T-helper 17 cell (primary cell): ENCODE measurements at regions not wholly inside any gene's neighbourhood (a gene's known extent, or its start where the extent isn't known, plus 50 kb on each side); places are given as distances from the start of the nearest gene placed in this dataset.
"Not testable (repeated sequence)": the region's sequence is repeated elsewhere in the genome, so short reads cannot be mapped to it uniquely, and the experiment has no call there.

Source experiments
- ATAC-seq: fragments of 150-1000 bp; cut with Tn5 transposase; 2 replicates; pipeline ENCODE4 v1.10.0; 2021; ENCODE audit warnings: mild to moderate bottlenecking, moderate library complexity
- DNase-seq, 3 donors: peaks; one replicate each; pipeline versions ENCODE4 v3.0.0 to v3.0.0-alpha.2; 2020 to 2021
- H3K9me3 ChIP-seq: one replicate; pipeline ENCODE4 v1.7.0; 2013; ENCODE audit warnings: low read length, mild to moderate bottlenecking; ENCODE audit not compliant: control insufficient read depth, poor library complexity, severe bottlenecking
- H3K27ac Mint-ChIP-seq: one replicate; pipeline ENCODE4 v1.8.0; 2022; ENCODE audit warnings: mild to moderate bottlenecking, moderate library complexity, mixed read lengths
- H3K27me3 Mint-ChIP-seq: one replicate; pipeline ENCODE4 v1.8.0; 2022; ENCODE audit warnings: mixed read lengths
- H3K36me3 Mint-ChIP-seq: one replicate; pipeline ENCODE4 v1.8.0; 2022; ENCODE audit warnings: low read depth, mixed read lengths
- H3K4me1 Mint-ChIP-seq: one replicate; pipeline ENCODE4 v1.8.0; 2022; ENCODE audit warnings: mild to moderate bottlenecking, mixed read lengths
- H3K4me3 Mint-ChIP-seq: one replicate; pipeline ENCODE4 v1.8.0; 2022; ENCODE audit warnings: mild to moderate bottlenecking, moderate library complexity, mixed read lengths

DNA sequence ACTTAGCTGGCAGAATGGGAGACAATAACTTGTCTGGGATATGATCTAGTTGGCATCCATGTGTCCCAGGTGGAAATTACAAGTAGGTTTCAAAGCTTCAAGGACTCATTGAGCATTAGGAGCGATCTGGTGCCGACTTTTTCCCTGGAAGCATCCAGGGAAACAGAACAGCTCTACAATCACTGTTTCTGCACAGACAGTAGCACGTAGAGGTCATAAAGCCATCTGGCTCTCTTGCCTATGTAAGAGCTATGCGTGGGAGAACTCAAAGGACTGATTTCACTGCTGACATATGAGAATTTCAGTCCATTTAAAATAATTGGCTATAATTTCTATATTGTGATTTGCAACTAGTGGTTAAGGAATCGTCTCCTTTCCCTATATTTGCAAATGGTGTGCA, 791.7 kb downstream of the REEP3 start:
- Mint-ChIP-seq H3K4me3 (no peak overlapping the region), H3K4me1 (no peaks in the 10 kb centered on the region), H3K27me3 (no peaks in the 10 kb centered on the region), H3K36me3 (no peaks in the 10 kb centered on the region), H3K27ac (no peak overlapping the region)
- H3K9me3 ChIP-seq = no peaks in the 10 kb centered on the region
- ATAC-seq (no peak), DNase-seq (no peak)

GRCh38 chr10:64313967-64314366, 792.8 kb downstream of the REEP3 start:
- DNase-seq (no peak), ATAC-seq (no peak)
- no peaks in the 10 kb centered on the region for H3K4me1 Mint-ChIP-seq

GRCh38 chr10:64316416-64316815, 795.2 kb downstream of the REEP3 start:
- Mint-ChIP-seq H3K36me3 (no peaks in the 10 kb centered on the region), H3K4me3 (no peak overlapping the region), H3K27ac (no peak overlapping the region), H3K27me3 (no peaks in the 10 kb centered on the region), H3K4me1 (no peaks in the 10 kb centered on the region)
- no peak for ATAC-seq
- no peak for DNase-seq
- H3K9me3 ChIP-seq = no peaks in the 10 kb centered on the region

More at GRCh38 chr10:64313967-64314366, 792.8 kb downstream of the REEP3 start:
- Mint-ChIP-seq H3K27me3 (no peaks in the 10 kb centered on the region), H3K4me3 (no peak overlapping the region), H3K36me3 (no peaks in the 10 kb centered on the region), H3K27ac (no peak overlapping the region)
- no peaks in the 10 kb centered on the region for H3K9me3 ChIP-seq

- no peaks in the 10 kb centered on the region for H3K36me3 Mint-ChIP-seq
- no peak for DNase-seq
- no peaks in the 10 kb centered on the region for H3K9me3 ChIP-seq
- no peak overlapping the region for H3K4me3 Mint-ChIP-seq
- no peak overlapping the region for H3K27ac Mint-ChIP-seq
- no peaks in the 10 kb centered on the region for H3K27me3 Mint-ChIP-seq
- no peaks in the 10 kb centered on the region for H3K4me1 Mint-ChIP-seq
- ATAC-seq = no peak
Measured at GRCh38 chr10:64316833-64317232, 795.6 kb downstream of the REEP3 start.

DNA sequence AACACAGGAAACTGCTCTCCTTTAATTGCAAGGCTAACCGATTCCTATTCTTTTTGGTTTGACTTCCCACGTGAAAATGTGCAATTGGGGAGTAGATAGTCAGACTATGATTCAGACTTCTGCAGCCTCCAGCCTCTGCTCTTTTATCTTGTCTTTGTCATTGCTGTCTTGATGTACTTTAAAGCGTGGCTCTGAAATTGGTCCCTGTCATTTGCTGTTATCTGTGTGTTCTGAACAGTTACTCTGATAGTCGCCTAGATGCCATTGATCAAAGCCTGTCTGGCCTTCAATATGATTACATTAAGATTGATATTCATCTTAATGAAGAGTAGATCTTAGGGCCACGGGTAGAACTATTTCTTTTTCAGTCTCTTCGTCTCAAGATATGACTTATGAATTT, 799.2 kb downstream of the REEP3 start:
- no peaks in the 10 kb centered on the region for H3K9me3 ChIP-seq
- Mint-ChIP-seq H3K4me1 (no peaks in the 10 kb centered on the region), H3K36me3 (no peaks in the 10 kb centered on the region), H3K4me3 (no peak overlapping the region), H3K27me3 (no peaks in the 10 kb centered on the region), H3K27ac (no peak overlapping the region)
- DNase-seq (no peak), ATAC-seq (no peak)

DNA sequence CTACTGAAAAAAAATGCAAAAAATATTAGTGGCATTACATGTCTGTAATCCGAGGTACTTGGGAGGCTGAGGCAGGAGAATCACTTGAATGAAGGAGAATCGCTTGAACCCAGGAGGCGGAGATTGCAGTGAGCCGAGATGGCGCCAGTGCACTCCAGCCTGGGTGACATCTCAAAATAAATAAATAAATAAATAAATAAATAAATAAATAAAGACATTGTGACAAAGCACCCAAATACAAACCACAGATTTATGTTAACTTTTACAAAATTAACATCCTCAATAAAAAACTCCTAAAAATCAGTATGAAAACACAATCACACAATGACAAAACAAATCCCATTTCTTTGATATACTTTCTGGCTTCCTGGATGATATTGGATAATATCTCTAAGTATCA, 808.3 kb downstream of the REEP3 start:
- Mint-ChIP-seq H3K27ac (no peak overlapping the region), H3K27me3 (no peaks in the 10 kb centered on the region), H3K4me1 (no peaks in the 10 kb centered on the region), H3K4me3 (no peak overlapping the region), H3K36me3 (no peaks in the 10 kb centered on the region)
- DNase-seq (no peak), ATAC-seq (no peak)
- H3K9me3 ChIP-seq = no peaks in the 10 kb centered on the region

- no peak for ATAC-seq
- H3K27ac Mint-ChIP-seq = no peak overlapping the region
- H3K4me1 Mint-ChIP-seq = no peaks in the 10 kb centered on the region
Measured at GRCh38 chr10:64332551-64332950, 811.4 kb downstream of the REEP3 start.

GRCh38 chr10:64334084-64334483, 812.9 kb downstream of the REEP3 start:
- no peaks in the 10 kb centered on the region for H3K36me3 Mint-ChIP-seq
- no peaks in the 10 kb centered on the region for H3K9me3 ChIP-seq
- H3K4me3 Mint-ChIP-seq = no peak overlapping the region
- no peaks in the 10 kb centered on the region for H3K4me1 Mint-ChIP-seq
- no peak overlapping the region for H3K27ac Mint-ChIP-seq
- DNase-seq (no peak), ATAC-seq (no peak)
- H3K27me3 Mint-ChIP-seq = no peaks in the 10 kb centered on the region

More at GRCh38 chr10:64332551-64332950, 811.4 kb downstream of the REEP3 start:
- Mint-ChIP-seq H3K4me3 (no peak overlapping the region), H3K27me3 (no peaks in the 10 kb centered on the region), H3K36me3 (no peaks in the 10 kb centered on the region)
- H3K9me3 ChIP-seq = no peaks in the 10 kb centered on the region
- DNase-seq = no peak

DNA sequence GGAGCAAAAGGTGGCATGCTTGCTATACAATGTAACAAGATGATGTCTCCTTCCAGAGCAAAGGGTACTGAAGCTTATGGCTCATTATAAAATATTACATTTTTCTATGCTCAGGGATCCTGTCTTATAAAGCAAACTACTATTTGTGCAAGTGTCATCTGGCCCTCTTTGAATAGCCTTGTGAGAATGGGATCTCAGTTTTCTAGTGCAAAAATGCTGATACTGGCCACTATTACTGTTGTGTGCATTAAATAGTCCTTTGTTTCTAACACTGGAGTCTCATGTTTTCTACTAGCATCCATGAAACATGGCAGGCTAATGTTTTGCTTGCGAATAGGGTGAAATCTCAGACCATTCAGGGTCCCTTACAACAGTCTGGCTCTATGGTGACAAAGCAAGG, 823.0 kb downstream of the REEP3 start:
- no peak for ATAC-seq
- Mint-ChIP-seq H3K4me1 (no peaks in the 10 kb centered on the region), H3K4me3 (no peak overlapping the region), H3K27me3 (no peaks in the 10 kb centered on the region), H3K36me3 (no peaks in the 10 kb centered on the region), H3K27ac (no peak overlapping the region)
- DNase-seq = no peak
- no peaks in the 10 kb centered on the region for H3K9me3 ChIP-seq

GRCh38 chr10:64345856-64346255, 824.7 kb downstream of the REEP3 start:
- Mint-ChIP-seq H3K27me3 (no peaks in the 10 kb centered on the region), H3K4me3 (no peak overlapping the region), H3K27ac (no peak overlapping the region), H3K4me1 (no peaks in the 10 kb centered on the region), H3K36me3 (no peaks in the 10 kb centered on the region)
- H3K9me3 ChIP-seq = no peaks in the 10 kb centered on the region
- ATAC-seq (no peak), DNase-seq (no peak)

- Mint-ChIP-seq H3K27ac (no peak overlapping the region), H3K4me1 (no peaks in the 10 kb centered on the region), H3K27me3 (no peaks in the 10 kb centered on the region), H3K4me3 (no peak overlapping the region), H3K36me3 (no peaks in the 10 kb centered on the region)
- DNase-seq (no peak), ATAC-seq (no peak)
- H3K9me3 ChIP-seq = no peaks in the 10 kb centered on the region
Measured at GRCh38 chr10:64346389-64346788, 825.2 kb downstream of the REEP3 start.

GRCh38 chr10:64350665-64351064, 829.5 kb downstream of the REEP3 start:
- Mint-ChIP-seq H3K27me3 (no peaks in the 10 kb centered on the region), H3K4me1 (no peaks in the 10 kb centered on the region), H3K36me3 (no peaks in the 10 kb centered on the region), H3K27ac (no peak overlapping the region), H3K4me3 (no peak overlapping the region)
- ATAC-seq = no peak
- H3K9me3 ChIP-seq = no peaks in the 10 kb centered on the region
- DNase-seq = no peak

DNA sequence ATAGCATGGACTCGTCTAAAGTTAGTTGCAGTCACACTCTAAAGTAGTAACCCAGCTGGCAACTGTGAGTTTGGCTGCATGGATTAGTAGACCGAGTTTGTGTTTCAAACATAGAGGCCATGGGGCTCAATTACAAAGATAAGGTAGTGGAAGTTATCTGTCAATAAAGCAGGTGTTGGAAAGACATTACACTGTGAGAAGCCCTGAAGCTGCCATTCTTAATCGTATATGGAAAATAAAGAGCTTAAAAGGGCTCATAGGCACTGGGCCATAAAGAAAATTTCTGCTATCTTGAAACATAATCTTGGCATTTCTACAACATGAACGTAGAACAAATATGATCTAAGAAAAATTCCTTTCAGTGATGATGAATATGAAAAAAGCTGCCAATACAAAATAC, 837.7 kb downstream of the REEP3 start:
- no peaks in the 10 kb centered on the region for H3K27me3 Mint-ChIP-seq
- H3K4me3 Mint-ChIP-seq = no peak overlapping the region
- H3K36me3 Mint-ChIP-seq = no peaks in the 10 kb centered on the region
- no peak overlapping the region for H3K27ac Mint-ChIP-seq
- H3K9me3 ChIP-seq = no peaks in the 10 kb centered on the region
- DNase-seq (no peak), ATAC-seq (no peak)
- H3K4me1 Mint-ChIP-seq = no peaks in the 10 kb centered on the region

GRCh38 chr10:64360240-64360639, 839.0 kb downstream of the REEP3 start:
- H3K27ac Mint-ChIP-seq, H3K27me3 Mint-ChIP-seq, DNase-seq, H3K4me3 Mint-ChIP-seq, H3K9me3 ChIP-seq, ATAC-seq, H3K36me3 Mint-ChIP-seq, H3K4me1 Mint-ChIP-seq: not testable (repeated sequence)

- H3K9me3 ChIP-seq = no peaks in the 10 kb centered on the region
- ATAC-seq (no peak), DNase-seq (no peak)
- Mint-ChIP-seq H3K36me3 (no peaks in the 10 kb centered on the region), H3K27me3 (no peaks in the 10 kb centered on the region), H3K4me3 (no peak overlapping the region), H3K4me1 (no peaks in the 10 kb centered on the region), H3K27ac (no peak overlapping the region)
Measured at GRCh38 chr10:64363687-64364086, 842.5 kb downstream of the REEP3 start.
